Esophagus muscularis mucosa (tissue), 4 donors: ENCODE measurements at regions not wholly inside any gene's neighbourhood (a gene's known extent, or its start where the extent isn't known, plus 50 kb on each side); places are given as distances from the start of the nearest gene placed in this dataset.

Source experiments
- DNase-seq: peaks from one replicate; pipeline ENCODE4 v3.0.0-alpha.2; 2017; ENCODE audit errors: extremely low spot score
- H3K27ac ChIP-seq, 4 donors: fragments of 200-600 bp; sonication (generic); replicated peaks in 1 of 4; 1 replicate in 3 of 4; 2 replicates in 1 of 4; pipeline ENCODE4 v1.5.1; 2016 to 2019; ENCODE audit warnings: mild to moderate bottlenecking in 1 of 4
- H3K27me3 ChIP-seq, 4 donors: fragments of 200-600 bp; sonication (generic); one replicate each; pipeline versions ENCODE4 v1.5.1 to v1.6.0; 2016 to 2019
- H3K36me3 ChIP-seq, 4 donors: fragments of 200-600 bp; sonication (generic); one replicate each; pipeline ENCODE4 v1.5.1; 2016 to 2019
- H3K4me1 ChIP-seq, 4 donors: fragments of 200-600 bp; sonication (generic); one replicate each; pipeline ENCODE4 v1.5.1; 2016 to 2019
- H3K4me3 ChIP-seq, 4 donors: fragments of 200-600 bp; sonication (generic); 1 replicate in 2 of 4; 2 replicates in 2 of 4; pipeline ENCODE4 v1.5.1; 2016 to 2019; ENCODE audit warnings: mild to moderate bottlenecking in 4 of 4, moderate library complexity in 1 of 4
- H3K9me3 ChIP-seq, 4 donors: fragments of 200-600 bp; sonication (generic); 1 replicate in 3 of 4; 2 replicates in 1 of 4; pipeline ENCODE4 v1.5.1; 2016 to 2019
- EP300 ChIP-seq: sonication (generic); formaldehyde crosslinking; IDR thresholded peaks from one replicate; pipeline ENCODE4 v1.6.1; 2017; ENCODE audit warnings: antibody characterized with exemption
- POLR2A ChIP-seq: fragments of 450-650 bp; IDR thresholded peaks from one replicate; pipeline ENCODE4 v1.6.1; 2017; ENCODE audit warnings: antibody characterized with exemption, moderate library complexity, mild to moderate bottlenecking, low read depth
- POLR2AphosphoS5 ChIP-seq, 2 donors: sonication (generic); formaldehyde crosslinking; IDR thresholded peaks; one replicate each; pipeline ENCODE4 v1.6.1; 2017; ENCODE audit warnings: antibody characterized with exemption in 2 of 2
- WGBS: methylation state at CpG from one replicate; pipeline ENCODE4 v1.1.5; 2018; 5-methylcytosine and 5-hydroxymethylcytosine counted together
- intact Hi-C: fragments of 100-400 bp; cut with DNase I; formaldehyde crosslinking; loops from one replicate; pipeline ENCODE4 v1.15.1; 2023
- TF ChIP-seq, protein P1 (sequence below), 3 experiments: fragments of 200-600 bp in 2 of 3; fragments of 450-650 bp in 1 of 3; sonication (generic) in 2 of 3; IDR thresholded peaks; one replicate each; pipeline ENCODE4 v1.5.1; 2017 to 2019; ENCODE audit warnings: antibody characterized with exemption in 3 of 3, mild to moderate bottlenecking in 2 of 3, moderate library complexity in 1 of 3

GRCh38 chr13:22173610-22174009, 502.7 kb downstream of the FGF9 start:
- intact Hi-C loops, result no loop called here
- peaks cover 0 to 4% (median 0%) of the 10 kb centered on the region in 4 donors for H3K27me3 ChIP-seq
- no peaks in the 10 kb centered on the region for H3K4me1 ChIP-seq
- TF ChIP-seq POLR2A (no peak), EP300 (no peak)
- TF ChIP-seq, protein P1, sequence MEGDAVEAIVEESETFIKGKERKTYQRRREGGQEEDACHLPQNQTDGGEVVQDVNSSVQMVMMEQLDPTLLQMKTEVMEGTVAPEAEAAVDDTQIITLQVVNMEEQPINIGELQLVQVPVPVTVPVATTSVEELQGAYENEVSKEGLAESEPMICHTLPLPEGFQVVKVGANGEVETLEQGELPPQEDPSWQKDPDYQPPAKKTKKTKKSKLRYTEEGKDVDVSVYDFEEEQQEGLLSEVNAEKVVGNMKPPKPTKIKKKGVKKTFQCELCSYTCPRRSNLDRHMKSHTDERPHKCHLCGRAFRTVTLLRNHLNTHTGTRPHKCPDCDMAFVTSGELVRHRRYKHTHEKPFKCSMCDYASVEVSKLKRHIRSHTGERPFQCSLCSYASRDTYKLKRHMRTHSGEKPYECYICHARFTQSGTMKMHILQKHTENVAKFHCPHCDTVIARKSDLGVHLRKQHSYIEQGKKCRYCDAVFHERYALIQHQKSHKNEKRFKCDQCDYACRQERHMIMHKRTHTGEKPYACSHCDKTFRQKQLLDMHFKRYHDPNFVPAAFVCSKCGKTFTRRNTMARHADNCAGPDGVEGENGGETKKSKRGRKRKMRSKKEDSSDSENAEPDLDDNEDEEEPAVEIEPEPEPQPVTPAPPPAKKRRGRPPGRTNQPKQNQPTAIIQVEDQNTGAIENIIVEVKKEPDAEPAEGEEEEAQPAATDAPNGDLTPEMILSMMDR (IDR thresholded peaks at IDR 0.05), result no peak
- WGBS, result 55% methylated on average over 2 of the region's 2 CpGs
- no peak overlapping the region for H3K27ac ChIP-seq
- H3K4me3 ChIP-seq, result no peak overlapping the region
- no peaks in the 10 kb centered on the region for H3K9me3 ChIP-seq
- DNase-seq, result no peak
- H3K36me3 ChIP-seq, result no peaks in the 10 kb centered on the region

DNA sequence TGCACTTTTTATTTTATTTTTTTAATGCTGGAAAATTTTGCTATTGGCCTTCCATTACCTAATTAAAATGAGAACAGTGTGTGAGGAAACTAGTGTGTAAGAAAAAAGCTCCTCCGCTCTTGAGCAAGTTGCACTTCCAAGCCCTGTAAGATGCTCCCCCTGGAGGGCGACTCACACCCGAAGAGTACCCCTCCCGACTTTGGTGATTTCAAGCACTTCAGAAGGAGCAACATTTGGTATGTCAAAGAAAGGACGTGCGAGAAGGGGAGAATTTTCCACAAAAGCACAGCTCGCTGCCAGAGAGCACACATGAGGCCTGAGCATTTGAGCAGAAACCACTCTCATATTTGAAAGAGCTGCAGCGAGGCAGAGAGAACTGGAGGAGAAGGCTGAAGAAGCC, 504.4 kb downstream of the FGF9 start:
- DNase-seq, result no peak
- TF ChIP-seq POLR2AphosphoS5 (IDR thresholded peaks at IDR 0.05) (no peak), POLR2A (no peak), EP300 (no peak)
- TF ChIP-seq, protein P1 (IDR thresholded peaks at IDR 0.05), result no peak
- Histone ChIP-seq H3K36me3 (no peaks in the 10 kb centered on the region), H3K9me3 (no peaks in the 10 kb centered on the region), H3K4me1 (no peaks in the 10 kb centered on the region), H3K27ac (no peak overlapping the region), H3K4me3 (no peak overlapping the region), H3K27me3 (peaks cover 0 to 4% (median 0%) of the 10 kb centered on the region in 4 donors)
- intact Hi-C loops, result no loop called here
- WGBS, result 84% methylated on average over 8 of the region's 8 CpGs

GRCh38 chr13:22175815-22176214, 504.9 kb downstream of the FGF9 start:
- no peaks in the 10 kb centered on the region for H3K4me1 ChIP-seq
- 90% methylated on average over 7 of the region's 7 CpGs for WGBS
- no peak overlapping the region for H3K4me3 ChIP-seq
- TF ChIP-seq, protein P1 (IDR thresholded peaks at IDR 0.05), result no peak
- no peak for TF ChIP-seq POLR2A
- no peak for TF ChIP-seq EP300
- TF ChIP-seq POLR2AphosphoS5 (IDR thresholded peaks at IDR 0.05), result no peak
- H3K27ac ChIP-seq, result no peak overlapping the region
- no peak for DNase-seq
- intact Hi-C loops, result no loop called here
- no peaks in the 10 kb centered on the region for H3K9me3 ChIP-seq
- peaks cover 0 to 4% (median 0%) of the 10 kb centered on the region in 4 donors for H3K27me3 ChIP-seq
- no peaks in the 10 kb centered on the region for H3K36me3 ChIP-seq

GRCh38 chr13:22176968-22177520, 506.2 kb downstream of the FGF9 start:
- 46% methylated on average over 4 of the region's 4 CpGs for WGBS
- H3K4me1 ChIP-seq, result no peaks in the 10 kb centered on the region
- no peak for DNase-seq
- intact Hi-C loops, result no loop called here
- no peaks in the 10 kb centered on the region for H3K9me3 ChIP-seq
- H3K27ac ChIP-seq, result no peak overlapping the region
- TF ChIP-seq POLR2AphosphoS5 (IDR thresholded peaks at IDR 0.05) (no peak), EP300 (no peak), POLR2A (no peak)
- TF ChIP-seq, protein P1 (IDR thresholded peaks at IDR 0.05), result no peak
- no peaks in the 10 kb centered on the region for H3K36me3 ChIP-seq
- no peak overlapping the region for H3K4me3 ChIP-seq
- H3K27me3 ChIP-seq, result peaks cover 0 to 4% (median 0%) of the 10 kb centered on the region in 4 donors

GRCh38 chr13:22178878-22179277, 508.0 kb downstream of the FGF9 start:
- Histone ChIP-seq H3K27me3 (no peaks in the 10 kb centered on the region), H3K27ac (no peak overlapping the region), H3K4me1 (no peaks in the 10 kb centered on the region), H3K9me3 (no peaks in the 10 kb centered on the region), H3K36me3 (no peaks in the 10 kb centered on the region), H3K4me3 (no peak overlapping the region)
- intact Hi-C loops, result no loop called here
- no peak for TF ChIP-seq EP300
- no peak for TF ChIP-seq POLR2AphosphoS5 (IDR thresholded peaks at IDR 0.05)
- TF ChIP-seq POLR2A, result no peak
- TF ChIP-seq, protein P1 (IDR thresholded peaks at IDR 0.05), result no peak
- 96% methylated on average over 2 of the region's 2 CpGs for WGBS
- DNase-seq, result no peak
